GM12878 (cell line): ENCODE measurements at regions not wholly inside any gene's neighbourhood (a gene's known extent, or its start where the extent isn't known, plus 50 kb on each side); places are given as distances from the start of the nearest gene placed in this dataset.

Experiments
- ATAC-seq: fragments of 200-7000 bp; cut with Tn5 transposase; 3 replicates; pipeline ENCODE4 v1.9.1; 2020; ENCODE audit warnings: mild to moderate bottlenecking, moderate library complexity
- BruUV-seq: library from RNA; stranded (reverse); fragments of 400-500 nt; replicated peaks from 2 replicates; lab custom pipeline; 2021; lab: Mats Ljungman, UMichigan
- CTCF ChIA-PET: fragments of 300-600 bp; sonication (Branson Sonifier 250); formaldehyde crosslinking; extraction: SDS; loops from one replicate; lab custom pipeline; 2021; ENCODE audit warnings: inconsistent platforms; lab: Yijun Ruan, JAX
- POLR2A ChIA-PET: fragments of 350-600 bp; formaldehyde crosslinking; extraction: SDS; loops from one replicate; lab custom pipeline; 2021; ENCODE audit warnings: inconsistent platforms; lab: Charles Lee
- RAD21 ChIA-PET: fragments of 300-600 bp; sonication (Branson Sonifier 250); formaldehyde crosslinking; loops from one replicate; lab custom pipeline; 2023; ENCODE audit warnings: antibody characterized with exemption; ENCODE audit not compliant: unreplicated experiment; lab: Charles Lee
- SMC1A ChIA-PET: fragments of 300-600 bp; sonication (Branson Sonifier 250); formaldehyde crosslinking; loops from one replicate; lab custom pipeline; 2023; ENCODE audit not compliant: unreplicated experiment, uncharacterized antibody; lab: Charles Lee
- DNase-seq: peaks from one replicate; pipeline ENCODE4 v3.0.0-alpha.2; 2011; ENCODE audit warnings: low read depth, low spot score
- FAIRE-seq: peaks from 3 replicates; lab custom pipeline; 2011; peaks lifted over from hg19 to GRCh38; lab: Jason Lieb, UNC
- H2AFZ ChIP-seq: 2 replicates; pipeline ENCODE4 v1.6.0; 2011; ENCODE audit warnings: low read depth, low read length, control low read depth; ENCODE audit not compliant: control insufficient read depth
- H3K27ac ChIP-seq: 2 replicates; pipeline ENCODE4 v1.5.1; 2011; ENCODE audit warnings: control low read depth; ENCODE audit not compliant: control insufficient read depth, insufficient read depth
- H3K27me3 ChIP-seq, 2 experiments: replicated peaks in 1 of 2; 2 replicates each; pipeline versions ENCODE4 v1.6.0 to v1.6.1; 2011; ENCODE audit warnings: low read length in 1 of 2; ENCODE audit not compliant: control insufficient read depth in 2 of 2, insufficient read depth in 2 of 2
- H3K36me3 ChIP-seq, 2 experiments: 2 replicates each; pipeline ENCODE4 v1.5.1; 2011; ENCODE audit warnings: low read length in 1 of 2; ENCODE audit not compliant: control insufficient read depth in 2 of 2, insufficient read depth in 2 of 2
- H3K4me1 ChIP-seq: 2 replicates; pipeline ENCODE4 v1.6.1; 2011; ENCODE audit warnings: mild to moderate bottlenecking, low read length, moderate library complexity, mixed read lengths; ENCODE audit not compliant: control insufficient read depth, insufficient read depth
- H3K4me2 ChIP-seq: 2 replicates; pipeline ENCODE4 v1.6.0; 2011; ENCODE audit warnings: control low read depth; ENCODE audit not compliant: control insufficient read depth, insufficient read depth
- H3K4me3 ChIP-seq: fragments of 200-600 bp; sonication (generic); 2 replicates; pipeline ENCODE4 v1.5.1; 2016
- H3K79me2 ChIP-seq: 2 replicates; pipeline ENCODE4 v1.6.0; 2011; ENCODE audit warnings: low read length; ENCODE audit not compliant: control insufficient read depth, insufficient read depth
- H3K9ac ChIP-seq: 2 replicates; pipeline ENCODE4 v1.8.0; 2011; ENCODE audit warnings: low read length, control low read depth, mixed read lengths; ENCODE audit not compliant: control insufficient read depth, insufficient read depth
- H3K9me3 ChIP-seq: replicated peaks from 3 replicates; pipeline ENCODE4 v1.5.1; 2011; ENCODE audit warnings: mild to moderate bottlenecking, low read length; ENCODE audit not compliant: control insufficient read depth, insufficient read depth
- H4K20me1 ChIP-seq: 2 replicates; pipeline ENCODE4 v1.6.0; 2011; ENCODE audit not compliant: control insufficient read depth, insufficient read depth
- ATF7 ChIP-seq: fragments of 450-650 bp; IDR thresholded peaks from 2 replicates; pipeline ENCODE4 v1.6.1; 2016; ENCODE audit warnings: low read depth, mild to moderate bottlenecking
- BMI1 ChIP-seq: fragments of 450-650 bp; IDR thresholded peaks from 2 replicates; pipeline ENCODE4 v1.6.1; 2016; ENCODE audit warnings: mild to moderate bottlenecking, moderate library complexity, borderline replicate concordance
- CBX3 ChIP-seq: fragments of 200-600 bp; sonication (generic); IDR thresholded peaks from 2 replicates; pipeline ENCODE4 v1.6.1; 2016; ENCODE audit warnings: low read depth, borderline replicate concordance
- CREB1 ChIP-seq: IDR thresholded peaks from 2 replicates; pipeline ENCODE4 v1.6.1; 2012; ENCODE audit warnings: low read depth, mild to moderate bottlenecking, inconsistent platforms
- GATAD2B ChIP-seq: fragments of 450-650 bp; conservative IDR thresholded peaks from 2 replicates; pipeline ENCODE4 v1.6.1; 2017; ENCODE audit warnings: low read depth, mild to moderate bottlenecking, moderate library complexity
- JUND ChIP-seq: IDR thresholded peaks from 2 replicates; pipeline ENCODE4 v1.6.1; 2012; ENCODE audit warnings: low read depth, mild to moderate bottlenecking, low read length, improper control_type of control experiment, moderate library complexity
- LARP7 ChIP-seq: fragments of 450-650 bp; IDR thresholded peaks from 2 replicates; pipeline ENCODE4 v1.6.1; 2017; ENCODE audit warnings: mild to moderate bottlenecking
- RAD21 ChIP-seq: IDR thresholded peaks from 2 replicates; pipeline ENCODE4 v1.6.1; 2011; ENCODE audit warnings: mild to moderate bottlenecking, low read depth, low read length, moderate library complexity; ENCODE audit not compliant: insufficient read depth
- RB1 ChIP-seq: fragments of 450-650 bp; formaldehyde crosslinking; IDR thresholded peaks from 2 replicates; pipeline ENCODE4 v1.6.1; 2017; ENCODE audit warnings: mild to moderate bottlenecking, borderline replicate concordance
- SREBF2 ChIP-seq: IDR thresholded peaks from 2 replicates; pipeline ENCODE4 v1.6.1; 2012; ENCODE audit warnings: mild to moderate bottlenecking, low read length
- TARDBP ChIP-seq: IDR thresholded peaks from 2 replicates; pipeline ENCODE4 v1.6.1; 2016; ENCODE audit warnings: borderline replicate concordance
- TCF3 ChIP-seq: IDR thresholded peaks from 2 replicates; pipeline ENCODE4 v1.6.1; 2012; ENCODE audit warnings: low read depth, mild to moderate bottlenecking, low read length, borderline replicate concordance; ENCODE audit not compliant: insufficient read depth
- WGBS: methylation state at CpG from one replicate; pipeline ENCODE4 v1.1.6; 2016; ENCODE audit warnings: low lambda C conversion rate; ENCODE audit not compliant: insufficient replicate concordance, insufficient coverage; ENCODE audit errors: missing lambda C conversion rate; 5-methylcytosine and 5-hydroxymethylcytosine counted together
- in situ Hi-C: fragments of 300-500 bp; cut with MboI; formaldehyde crosslinking; loops from 9 replicates; pipeline ENCODE4 v1.14.3; 2018; ENCODE audit warnings: mixed read lengths
- intact Hi-C: fragments of 100-400 bp; cut with micrococcal nuclease; formaldehyde crosslinking; loops from one replicate; pipeline ENCODE4 v1.14.2; 2022; ENCODE audit not compliant: unreplicated experiment
- TF ChIP-seq, protein P1 (sequence below): IDR thresholded peaks from 2 replicates; pipeline ENCODE4 v1.6.1; 2012; ENCODE audit warnings: low read length, inconsistent platforms
- TF ChIP-seq, protein P2 (sequence below): IDR thresholded peaks from 2 replicates; pipeline ENCODE4 v1.6.1; 2012; ENCODE audit warnings: low read depth, low read length, improper control_type of control experiment

DNA sequence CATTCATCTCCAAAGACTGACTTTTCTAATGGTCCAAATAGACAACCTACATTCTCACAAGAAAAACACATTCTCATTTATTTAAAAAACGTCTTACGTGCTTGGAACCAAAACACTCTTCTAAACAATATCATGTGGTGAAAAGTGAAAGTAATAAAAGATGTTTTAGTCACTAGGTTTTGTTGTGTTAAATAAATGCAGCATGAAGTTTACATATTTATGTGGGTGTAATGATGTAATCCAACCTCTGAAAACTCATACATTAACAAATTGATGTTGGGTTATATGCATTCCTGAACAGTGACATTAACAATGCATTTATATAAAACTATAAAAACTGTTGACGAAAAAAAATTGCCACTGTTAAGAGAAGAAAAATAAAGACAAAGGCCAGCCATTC, 55.1 kb upstream of the ACVR2A start:
- ATAC-seq, result peak; percentile 40; the same call in 2 of the 3 replicates
- no TSS peak for BruUV-seq

DNA sequence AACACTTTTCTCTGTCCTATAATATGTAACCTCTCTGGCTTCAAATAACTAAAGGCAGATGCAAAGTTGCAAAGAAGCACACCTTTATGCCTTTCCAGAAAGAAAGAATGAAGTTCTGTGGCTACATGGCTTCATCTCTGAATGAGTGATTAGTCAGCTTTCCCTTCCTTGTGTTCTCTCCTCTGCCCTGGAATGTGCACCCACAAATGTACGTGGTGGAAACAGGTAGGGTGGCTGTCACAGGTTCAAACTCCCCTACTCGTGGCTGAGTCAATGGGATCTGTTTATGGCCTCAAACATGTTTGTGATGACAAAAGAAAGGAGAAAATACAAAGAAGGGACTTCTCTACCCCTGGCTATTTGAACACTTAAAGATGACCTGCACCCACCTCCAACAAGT, 55.5 kb upstream of the ACVR2A start:
- Histone ChIP-seq H3K27ac (no peak overlapping the region), H3K4me1 (no peaks in the 10 kb centered on the region), H3K27me3 (no peaks in the 10 kb centered on the region), H2AFZ (no peak overlapping the region), H3K4me3 (no peak overlapping the region), H4K20me1 (no peaks in the 10 kb centered on the region), H3K36me3 (no peaks in the 10 kb centered on the region), H3K4me2 (no peak overlapping the region), H3K9ac (no peak overlapping the region), H3K9me3 (no peaks in the 10 kb centered on the region), H3K79me2 (no peaks in the 10 kb centered on the region)
- TF ChIP-seq RAD21 (no peak), TARDBP (no peak), TCF3 (no peak), JUND (no peak), GATAD2B (no peak), CBX3 (no peak), RB1 (no peak), CREB1 (no peak), SREBF2 (no peak), BMI1 (no peak)
- TF ChIP-seq, protein P1, sequence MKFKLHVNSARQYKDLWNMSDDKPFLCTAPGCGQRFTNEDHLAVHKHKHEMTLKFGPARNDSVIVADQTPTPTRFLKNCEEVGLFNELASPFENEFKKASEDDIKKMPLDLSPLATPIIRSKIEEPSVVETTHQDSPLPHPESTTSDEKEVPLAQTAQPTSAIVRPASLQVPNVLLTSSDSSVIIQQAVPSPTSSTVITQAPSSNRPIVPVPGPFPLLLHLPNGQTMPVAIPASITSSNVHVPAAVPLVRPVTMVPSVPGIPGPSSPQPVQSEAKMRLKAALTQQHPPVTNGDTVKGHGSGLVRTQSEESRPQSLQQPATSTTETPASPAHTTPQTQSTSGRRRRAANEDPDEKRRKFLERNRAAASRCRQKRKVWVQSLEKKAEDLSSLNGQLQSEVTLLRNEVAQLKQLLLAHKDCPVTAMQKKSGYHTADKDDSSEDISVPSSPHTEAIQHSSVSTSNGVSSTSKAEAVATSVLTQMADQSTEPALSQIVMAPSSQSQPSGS, result no peak
- TF ChIP-seq, protein P2, sequence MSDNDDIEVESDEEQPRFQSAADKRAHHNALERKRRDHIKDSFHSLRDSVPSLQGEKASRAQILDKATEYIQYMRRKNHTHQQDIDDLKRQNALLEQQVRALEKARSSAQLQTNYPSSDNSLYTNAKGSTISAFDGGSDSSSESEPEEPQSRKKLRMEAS, result no peak
- 0% methylated on average over 2 of the region's 2 CpGs for WGBS
- in situ Hi-C loops (no loop called here), intact Hi-C loops (no loop called here)
- ChIA-PET SMC1A (interaction anchor here (1.3 kb wide), 1 partner anchor 160 kb away, joined by 3 read pairs; no protein-coding TSS in a partner anchor), CTCF (interaction anchor here (0.6 kb wide), 1 partner anchor 743 kb away, joined by 4 read pairs; no protein-coding TSS in a partner anchor), POLR2A (no interaction called here), RAD21 (no interaction called here)
- ATAC-seq (peak; percentile 31; the same call in 2 of the 3 replicates), DNase-seq (no peak), FAIRE-seq (no peak)
- no TSS peak for BruUV-seq

More for the DNA sequence above, 55.1 kb upstream of the ACVR2A start:
- ChIA-PET CTCF (no interaction called here), RAD21 (no interaction called here), POLR2A (no interaction called here), SMC1A (interaction anchor here (1.0 to 1.3 kb wide), 2 partner anchors 12 to 161 kb away, joined by 3 to 4 read pairs; no protein-coding TSS in a partner anchor)
- Histone ChIP-seq H3K9me3 (no peaks in the 10 kb centered on the region), H3K4me1 (no peaks in the 10 kb centered on the region), H3K36me3 (no peaks in the 10 kb centered on the region), H3K79me2 (no peaks in the 10 kb centered on the region), H2AFZ (no peak overlapping the region), H3K27ac (no peak overlapping the region), H3K4me2 (no peak overlapping the region), H3K4me3 (no peak overlapping the region), H4K20me1 (no peaks in the 10 kb centered on the region), H3K9ac (no peak overlapping the region), H3K27me3 (no peaks in the 10 kb centered on the region)
- in situ Hi-C loops (no loop called here), intact Hi-C loops (no loop called here)
- DNase-seq, result no peak
- 0% methylated on average over 3 of the region's 3 CpGs for WGBS
- TF ChIP-seq ATF7 (peak; percentile 52; the same call in 1 of the 2 replicates), LARP7 (no peak)
- FAIRE-seq, result no peak
